GM12875 (cell line): ENCODE measurements at regions not wholly inside any gene's neighbourhood (a gene's known extent, or its start where the extent isn't known, plus 50 kb on each side); places are given as distances from the start of the nearest gene placed in this dataset.

Experiments used
- H3K4me3 ChIP-seq: one replicate; pipeline ENCODE4 v1.5.1; 2011; ENCODE audit warnings: low read depth, low read length, control low read depth
- TF ChIP-seq, protein P1 (sequence below): IDR thresholded peaks from 2 replicates; pipeline ENCODE4 v1.5.1; 2011; ENCODE audit warnings: low read depth, mild to moderate bottlenecking, control low read depth, inconsistent platforms, low read length, moderate library complexity, borderline replicate concordance; ENCODE audit not compliant: insufficient read depth

DNA sequence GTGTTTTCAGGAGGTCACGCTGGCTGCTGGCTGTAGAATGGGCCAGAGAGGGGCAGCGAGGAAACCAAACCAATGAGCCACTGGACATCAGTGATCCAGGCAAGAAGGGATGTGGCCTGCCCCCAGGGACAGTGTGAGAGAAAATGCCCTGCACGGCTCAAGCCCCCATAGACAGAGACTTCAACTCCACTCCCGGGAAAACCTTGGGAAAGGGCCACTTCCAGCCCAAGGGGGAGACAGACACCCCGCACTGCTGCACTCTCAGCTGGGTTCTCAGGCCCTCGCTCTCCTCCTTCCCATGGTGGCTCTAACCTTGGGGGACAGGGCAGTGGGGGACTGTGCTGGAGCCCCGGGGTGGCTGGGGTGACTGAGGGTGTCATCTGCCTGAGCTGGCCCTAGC, 172.0 kb downstream of the KATNAL1 start:
- no peak overlapping the region for H3K4me3 ChIP-seq
- TF ChIP-seq, protein P1, sequence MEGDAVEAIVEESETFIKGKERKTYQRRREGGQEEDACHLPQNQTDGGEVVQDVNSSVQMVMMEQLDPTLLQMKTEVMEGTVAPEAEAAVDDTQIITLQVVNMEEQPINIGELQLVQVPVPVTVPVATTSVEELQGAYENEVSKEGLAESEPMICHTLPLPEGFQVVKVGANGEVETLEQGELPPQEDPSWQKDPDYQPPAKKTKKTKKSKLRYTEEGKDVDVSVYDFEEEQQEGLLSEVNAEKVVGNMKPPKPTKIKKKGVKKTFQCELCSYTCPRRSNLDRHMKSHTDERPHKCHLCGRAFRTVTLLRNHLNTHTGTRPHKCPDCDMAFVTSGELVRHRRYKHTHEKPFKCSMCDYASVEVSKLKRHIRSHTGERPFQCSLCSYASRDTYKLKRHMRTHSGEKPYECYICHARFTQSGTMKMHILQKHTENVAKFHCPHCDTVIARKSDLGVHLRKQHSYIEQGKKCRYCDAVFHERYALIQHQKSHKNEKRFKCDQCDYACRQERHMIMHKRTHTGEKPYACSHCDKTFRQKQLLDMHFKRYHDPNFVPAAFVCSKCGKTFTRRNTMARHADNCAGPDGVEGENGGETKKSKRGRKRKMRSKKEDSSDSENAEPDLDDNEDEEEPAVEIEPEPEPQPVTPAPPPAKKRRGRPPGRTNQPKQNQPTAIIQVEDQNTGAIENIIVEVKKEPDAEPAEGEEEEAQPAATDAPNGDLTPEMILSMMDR = no peak

DNA sequence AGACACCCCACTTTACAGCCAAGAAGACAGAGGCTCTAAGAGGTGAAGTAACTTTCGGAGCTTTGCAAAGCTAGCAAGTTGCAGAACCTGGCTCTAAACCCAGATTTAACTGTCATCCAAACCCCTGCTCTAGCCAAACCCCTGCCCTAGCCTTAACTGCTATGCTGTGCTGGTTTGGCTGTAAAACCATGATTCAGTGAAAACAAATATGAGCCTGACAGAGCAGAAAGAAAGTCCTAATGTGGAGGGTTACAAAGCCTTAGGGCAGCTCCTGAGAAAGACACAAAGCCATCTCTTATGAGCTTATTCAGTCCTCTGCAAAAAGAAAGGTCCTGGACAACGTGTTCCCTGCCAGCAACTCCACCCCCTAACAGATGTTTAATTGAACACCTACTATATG, 172.8 kb downstream of the KATNAL1 start:
- TF ChIP-seq, protein P1 = no peak

DNA sequence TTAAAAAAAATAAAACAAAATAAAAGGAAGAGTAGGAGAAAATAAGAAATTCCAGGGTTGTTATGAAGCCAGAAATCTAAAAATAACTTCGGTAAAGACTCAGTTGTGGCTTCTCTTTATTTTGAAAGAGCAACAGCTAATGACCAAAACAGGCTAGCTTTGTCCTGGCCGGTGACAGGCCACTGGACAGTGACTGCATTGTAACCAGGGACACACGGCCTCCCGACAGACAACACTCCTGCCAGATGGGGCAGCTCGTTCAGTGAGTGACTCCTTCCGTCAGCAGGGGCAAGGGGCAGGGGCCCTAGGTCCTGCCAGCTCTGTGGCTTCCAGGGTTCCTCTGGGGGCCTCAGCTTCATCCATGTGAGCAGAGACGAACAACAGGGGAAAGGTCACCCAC, 173.4 kb downstream of the KATNAL1 start:
- no peak overlapping the region for H3K4me3 ChIP-seq
- TF ChIP-seq, protein P1 = no peak

More for the DNA sequence above, 172.8 kb downstream of the KATNAL1 start:
- H3K4me3 ChIP-seq = no peak overlapping the region

DNA sequence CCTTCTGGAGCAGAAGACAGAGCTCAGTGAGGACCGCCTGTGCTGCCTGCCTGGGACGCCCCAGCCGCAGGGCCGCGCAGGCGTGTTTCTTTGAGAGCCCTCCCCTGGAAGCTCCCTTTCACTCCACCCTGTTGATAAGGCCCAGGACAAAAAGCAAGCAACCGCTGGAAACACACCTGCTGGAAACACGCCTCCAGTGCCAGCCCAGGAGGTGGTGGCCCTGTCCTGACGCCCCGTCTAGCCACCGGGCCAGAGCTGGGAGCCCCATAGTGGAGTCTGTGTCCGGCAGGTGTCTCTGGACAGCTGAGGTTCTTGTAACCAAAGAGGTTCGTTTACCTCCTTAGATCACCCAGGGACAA, 173.8 kb downstream of the KATNAL1 start:
- TF ChIP-seq, protein P1 = no peak
- H3K4me3 ChIP-seq = no peak overlapping the region

DNA sequence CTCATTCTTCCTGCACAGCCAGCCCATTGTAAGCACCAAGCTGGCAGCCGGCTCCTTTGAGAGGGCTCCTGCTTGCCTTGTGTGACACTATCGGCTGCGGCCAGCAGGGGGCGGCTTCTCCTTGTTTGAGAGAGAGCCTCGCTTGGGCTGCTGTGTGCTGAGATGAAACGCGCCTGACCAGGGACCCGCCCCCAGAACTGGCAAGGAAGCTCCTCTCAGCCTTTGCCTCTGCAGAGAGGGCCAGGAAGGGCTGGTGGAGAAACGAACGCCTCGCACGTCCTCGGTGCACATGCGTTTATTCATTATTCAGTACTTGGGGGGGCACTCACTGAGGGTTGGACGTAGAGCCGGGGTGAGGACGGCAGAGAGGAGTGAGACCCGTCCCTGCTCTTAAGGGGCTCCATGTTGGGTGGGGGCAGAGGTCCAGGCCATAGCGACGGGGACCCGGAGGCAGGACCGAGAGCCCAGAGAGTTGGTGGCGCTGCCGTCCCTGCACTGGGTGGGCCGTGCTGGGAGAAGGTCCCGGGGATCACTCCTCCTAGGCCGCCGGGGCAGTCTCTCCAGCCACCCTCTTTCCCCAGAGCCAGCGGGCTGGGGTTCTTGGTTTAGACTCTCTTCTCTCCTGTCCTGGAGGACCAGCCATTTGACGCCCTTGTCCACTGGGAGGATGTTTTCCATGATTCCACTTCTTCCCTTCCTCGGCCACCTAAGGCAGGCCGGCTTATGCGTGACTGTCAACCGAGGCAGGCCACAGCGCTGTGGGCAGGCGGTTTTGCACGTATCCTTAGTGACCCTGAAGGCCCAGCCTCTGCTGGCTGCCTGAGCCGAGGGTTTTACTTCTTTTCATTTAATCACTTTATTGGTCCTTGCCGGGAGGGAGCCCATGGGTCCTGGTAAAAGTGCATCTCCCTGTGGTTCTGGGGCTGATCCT, 174.5 kb downstream of the KATNAL1 start:
- H3K4me3 ChIP-seq = no peak overlapping the region
- TF ChIP-seq, protein P1 = peak; percentile 87

DNA sequence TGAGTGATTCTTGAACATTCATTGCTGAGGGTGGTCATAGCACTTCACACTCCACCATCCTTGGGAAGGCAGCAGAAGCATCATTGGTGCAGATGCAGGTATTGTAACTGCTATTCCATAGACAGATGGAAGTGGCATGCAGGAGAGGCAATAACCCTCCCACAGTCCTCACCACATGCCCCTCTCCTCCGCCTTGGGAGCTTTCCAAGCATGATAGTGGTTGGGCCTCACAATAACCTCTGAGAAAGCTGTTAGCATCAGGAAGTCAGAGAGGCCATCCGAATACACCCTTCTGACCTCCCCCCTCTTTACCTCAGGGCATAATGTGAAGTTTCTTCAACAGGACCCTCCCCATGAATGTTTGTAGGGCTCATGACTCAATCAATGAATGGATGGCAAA, 177.9 kb downstream of the KATNAL1 start:
- H3K4me3 ChIP-seq = no peak overlapping the region
- TF ChIP-seq, protein P1 = no peak

DNA sequence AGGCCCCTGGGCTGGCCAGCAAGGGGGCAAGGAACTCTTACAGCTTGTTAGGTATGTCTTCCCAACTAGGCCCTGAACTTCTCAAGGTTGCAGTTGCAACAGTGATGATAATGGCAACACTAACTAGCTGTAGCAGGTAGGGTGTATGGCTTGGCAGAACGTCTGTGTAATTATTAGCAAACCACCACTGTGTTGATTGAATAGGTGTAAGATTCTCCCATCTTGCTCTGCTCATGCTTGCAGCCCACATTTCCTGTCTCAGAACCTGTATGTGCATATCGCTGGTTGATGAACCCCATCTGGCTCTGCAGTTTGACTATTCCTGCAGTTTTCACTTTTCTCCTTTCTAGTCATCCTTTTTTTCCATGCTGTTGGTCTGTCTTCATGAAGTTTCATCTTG, 178.8 kb downstream of the KATNAL1 start:
- TF ChIP-seq, protein P1 = no peak
- H3K4me3 ChIP-seq = no peak overlapping the region
